IMR-90 (cell line): ENCODE measurements at regions not wholly inside any gene's neighbourhood (a gene's known extent, or its start where the extent isn't known, plus 50 kb on each side); places are given as distances from the start of the nearest gene placed in this dataset.

Experiments used
- ATAC-seq: fragments of 200-7000 bp; cut with Tn5 transposase; 2 replicates; pipeline ENCODE4 v1.9.1; 2020; ENCODE audit warnings: low read depth, mild to moderate bottlenecking, moderate library complexity
- BruUV-seq: library from RNA; stranded (reverse); fragments of 400-500 nt; replicated peaks from 2 replicates; lab custom pipeline; 2021; lab: Mats Ljungman, UMichigan
- CTCF ChIA-PET: fragments of 300-600 bp; formaldehyde crosslinking; extraction: SDS; loops from one replicate; lab custom pipeline; 2021; ENCODE audit warnings: antibody characterized with exemption; lab: Yijun Ruan, JAX
- POLR2A ChIA-PET: fragments of 300-600 bp; sonication (Branson Sonifier 250); formaldehyde crosslinking; loops from one replicate; lab custom pipeline; 2022; ENCODE audit warnings: antibody characterized with exemption; ENCODE audit not compliant: unreplicated experiment; lab: Charles Lee
- DNase-seq: peaks from one replicate; pipeline ENCODE4 v3.0.0; 2013
- H2AFZ ChIP-seq: replicated peaks from 2 replicates; pipeline ENCODE3; 2013; ENCODE audit warnings: low read length, mild to moderate bottlenecking; ENCODE audit not compliant: poor library complexity
- H2AK5ac ChIP-seq: 2 replicates; pipeline ENCODE4 v1.6.1; 2013; ENCODE audit warnings: low read depth, low read length, inconsistent platforms
- H2AK9ac ChIP-seq: replicated peaks from 2 replicates; pipeline ENCODE3; 2013; ENCODE audit warnings: mild to moderate bottlenecking, low read depth, low read length, moderate library complexity; ENCODE audit not compliant: poor library complexity
- H2BK120ac ChIP-seq: 2 replicates; pipeline ENCODE4 v1.6.1; 2013; ENCODE audit warnings: low read depth, low read length, inconsistent platforms
- H2BK15ac ChIP-seq: 3 replicates; pipeline ENCODE4 v1.6.1; 2013; ENCODE audit warnings: low read depth, low read length, inconsistent platforms
- H2BK20ac ChIP-seq: 2 replicates; pipeline ENCODE4 v1.6.1; 2013; ENCODE audit warnings: low read depth, mild to moderate bottlenecking, inconsistent platforms, low read length, moderate library complexity
- H2BK5ac ChIP-seq: 2 replicates; pipeline ENCODE4 v1.6.1; 2013; ENCODE audit warnings: mild to moderate bottlenecking, low read depth, low read length, inconsistent platforms; ENCODE audit not compliant: poor library complexity, severe bottlenecking
- H3K14ac ChIP-seq: replicated peaks from 2 replicates; pipeline ENCODE4 v1.6.1; 2013; ENCODE audit warnings: low read depth, low read length, inconsistent platforms
- H3K18ac ChIP-seq: 2 replicates; pipeline ENCODE4 v1.6.1; 2013; ENCODE audit warnings: low read depth, low read length, control low read depth
- H3K23ac ChIP-seq: 2 replicates; pipeline ENCODE4 v1.6.1; 2013; ENCODE audit warnings: low read depth, low read length, inconsistent platforms
- H3K27ac ChIP-seq: 2 replicates; pipeline ENCODE4 v1.5.1; 2013; ENCODE audit warnings: mild to moderate bottlenecking, control low read depth, low read length; ENCODE audit not compliant: insufficient read depth
- H3K27me3 ChIP-seq: 2 replicates; pipeline ENCODE4 v1.6.1; 2013; ENCODE audit warnings: low read length; ENCODE audit not compliant: control insufficient read depth, insufficient read depth
- H3K36me3 ChIP-seq: 2 replicates; pipeline ENCODE4 v1.6.1; 2013; ENCODE audit warnings: low read length, mixed read lengths; ENCODE audit not compliant: control insufficient read depth, insufficient read depth
- H3K4ac ChIP-seq: 2 replicates; pipeline ENCODE4 v1.6.1; 2013; ENCODE audit warnings: low read depth, low read length, inconsistent platforms
- H3K4me1 ChIP-seq: 2 replicates; pipeline ENCODE4 v1.6.1; 2013; ENCODE audit warnings: low read length, mixed read lengths; ENCODE audit not compliant: control insufficient read depth, insufficient read depth
- H3K4me2 ChIP-seq: 2 replicates; pipeline ENCODE4 v1.6.1; 2013; ENCODE audit warnings: low read depth, mild to moderate bottlenecking, control low read depth, low read length, moderate library complexity
- H3K4me3 ChIP-seq: 2 replicates; pipeline ENCODE4 v1.5.1; 2013; ENCODE audit warnings: low read depth, mild to moderate bottlenecking, control low read depth, low read length, moderate library complexity; ENCODE audit not compliant: insufficient read depth
- H3K56ac ChIP-seq: 2 replicates; pipeline ENCODE4 v1.6.1; 2013; ENCODE audit warnings: low read length, inconsistent platforms; ENCODE audit not compliant: insufficient read depth; ENCODE audit errors: extremely low read depth
- H3K79me1 ChIP-seq, 2 experiments: 2 replicates each; pipeline ENCODE4 v1.6.1; 2013; ENCODE audit warnings: low read length in 2 of 2, inconsistent platforms in 1 of 2, low read depth in 1 of 2
- H3K9ac ChIP-seq: 2 replicates; pipeline ENCODE4 v1.6.1; 2013; ENCODE audit warnings: low read depth, low read length, control low read depth
- H3K9me1 ChIP-seq: 2 replicates; pipeline ENCODE4 v1.6.1; 2013; ENCODE audit warnings: low read length, inconsistent platforms; ENCODE audit not compliant: insufficient read depth
- H3K9me3 ChIP-seq: 2 replicates; pipeline ENCODE4 v1.6.1; 2013; ENCODE audit warnings: low read length; ENCODE audit not compliant: control insufficient read depth, insufficient read depth
- H4K20me1 ChIP-seq: 2 replicates; pipeline ENCODE4 v1.6.1; 2013; ENCODE audit warnings: low read length, inconsistent platforms; ENCODE audit not compliant: insufficient read depth
- H4K5ac ChIP-seq: 2 replicates; pipeline ENCODE4 v1.6.1; 2013; ENCODE audit warnings: mild to moderate bottlenecking, low read depth, low read length, control low read depth
- H4K8ac ChIP-seq, 2 experiments: 2 replicates each; pipeline ENCODE4 v1.6.1; 2013; ENCODE audit warnings: low read depth in 2 of 2, low read length in 2 of 2, control low read depth in 1 of 2, inconsistent platforms in 1 of 2
- H4K91ac ChIP-seq: 2 replicates; pipeline ENCODE4 v1.6.1; 2013; ENCODE audit warnings: low read depth, low read length, inconsistent platforms; ENCODE audit not compliant: insufficient read depth
- BHLHE40 ChIP-seq: fragments of 150-350 bp; IDR thresholded peaks from 2 replicates; pipeline ENCODE4 v1.6.1; 2016; ENCODE audit warnings: mild to moderate bottlenecking, low read depth, low read length
- CEBPB ChIP-seq: IDR thresholded peaks from 2 replicates; pipeline ENCODE4 v1.6.1; 2012; ENCODE audit warnings: low read depth, low read length, improper control_type of control experiment
- CHD1 ChIP-seq: IDR thresholded peaks from 2 replicates; pipeline ENCODE4 v1.6.1; 2012; ENCODE audit warnings: low read depth, low read length, improper control_type of control experiment
- FOS ChIP-seq: fragments of 150-350 bp; IDR thresholded peaks from 2 replicates; pipeline ENCODE4 v1.6.1; 2016; ENCODE audit warnings: low read depth, low read length
- MAFK ChIP-seq: IDR thresholded peaks from 2 replicates; pipeline ENCODE4 v1.6.1; 2012; ENCODE audit warnings: low read depth, low read length, improper control_type of control experiment
- MAZ ChIP-seq: IDR thresholded peaks from 2 replicates; pipeline ENCODE4 v1.6.1; 2012; ENCODE audit warnings: low read depth, mild to moderate bottlenecking, low read length, improper control_type of control experiment, moderate library complexity, borderline replicate concordance
- MXI1 ChIP-seq: IDR thresholded peaks from 2 replicates; pipeline ENCODE4 v1.6.1; 2012; ENCODE audit warnings: low read depth, mild to moderate bottlenecking, low read length, moderate library complexity, borderline replicate concordance
- NFE2L2 ChIP-seq: fragments of 150-350 bp; IDR thresholded peaks from 2 replicates; pipeline ENCODE4 v1.6.1; 2016; ENCODE audit warnings: low read depth, mild to moderate bottlenecking, low read length
- POLR2A ChIP-seq: IDR thresholded peaks from 2 replicates; pipeline ENCODE4 v1.6.1; 2012; ENCODE audit warnings: mild to moderate bottlenecking, low read depth, low read length
- RAD21 ChIP-seq: IDR thresholded peaks from 2 replicates; pipeline ENCODE4 v1.6.1; 2012; ENCODE audit warnings: low read length, improper control_type of control experiment
- RFX5 ChIP-seq: IDR thresholded peaks from 2 replicates; pipeline ENCODE4 v1.8.0; 2012; ENCODE audit warnings: low read depth, mild to moderate bottlenecking, low read length, moderate library complexity
- SMC3 ChIP-seq: fragments of 150-350 bp; IDR thresholded peaks from 2 replicates; pipeline ENCODE4 v1.6.1; 2016; ENCODE audit warnings: low read depth, mild to moderate bottlenecking, antibody characterized with exemption, low read length, moderate library complexity
- dilution Hi-C: fragments of 300-500 bp; cut with HindIII; formaldehyde crosslinking; loops from one replicate; pipeline ENCODE4 v1.14.3; 2018; ENCODE audit warnings: low sequenced_read_pairs; ENCODE audit not compliant: unreplicated experiment
- in situ Hi-C: fragments of 300-500 bp; cut with MboI; formaldehyde crosslinking; loops from 3 replicates; pipeline ENCODE4 v1.14.3; 2019; ENCODE audit warnings: low sequenced_read_pairs, inconsistent platforms, mixed read lengths
- intact Hi-C: fragments of 100-400 bp; cut with micrococcal nuclease; formaldehyde crosslinking; loops from 2 replicates; pipeline ENCODE4 v1.10.0; 2022
- TF ChIP-seq, protein P1 (sequence below): fragments of 150-350 bp; IDR thresholded peaks from 2 replicates; pipeline ENCODE4 v1.6.1; 2016; ENCODE audit warnings: low read depth, mild to moderate bottlenecking, low read length, moderate library complexity, borderline replicate concordance
- TF ChIP-seq, protein P2 (sequence below): fragments of 150-350 bp; IDR thresholded peaks from 2 replicates; pipeline ENCODE4 v1.6.1; 2017; ENCODE audit warnings: mild to moderate bottlenecking, antibody characterized with exemption, low read length, low read depth

DNA sequence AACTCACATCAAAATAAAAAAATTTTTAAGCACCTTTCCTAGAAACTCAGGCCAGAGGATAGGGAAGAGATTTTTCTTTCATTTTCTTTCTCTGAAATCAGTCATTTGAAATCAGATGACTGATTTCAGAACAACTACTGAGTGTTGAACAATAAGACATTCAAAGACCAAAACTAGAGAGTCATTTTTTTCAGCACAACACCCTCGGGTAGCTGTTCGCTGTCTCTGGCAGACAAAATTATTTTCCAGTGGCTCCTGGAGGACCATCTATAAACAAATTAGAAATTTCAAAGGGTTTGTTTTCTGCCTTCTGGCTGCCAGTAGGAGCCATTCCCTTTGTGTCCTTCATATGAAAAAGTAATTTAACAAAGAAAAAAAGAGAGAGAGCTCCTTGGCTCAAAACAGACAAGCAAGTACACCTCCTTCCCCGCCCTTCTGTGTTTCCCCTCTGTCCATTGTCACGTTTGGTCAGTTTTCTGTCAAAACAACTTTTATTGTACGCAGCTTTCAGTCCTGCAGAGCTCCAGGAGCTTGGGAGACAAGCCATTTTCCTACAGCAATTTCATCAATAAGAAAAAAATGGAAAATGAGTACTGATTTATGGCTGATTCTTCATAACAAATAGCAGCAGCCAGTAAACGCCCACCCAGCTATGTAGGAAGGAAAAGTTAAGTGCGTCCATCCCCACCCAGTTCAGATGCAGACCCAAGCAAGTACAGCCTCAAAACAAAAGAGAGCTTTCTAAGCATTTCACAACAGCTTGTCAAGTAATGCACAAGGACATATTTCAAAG lies 405.2 kb downstream of the ZNF608 start (continued):
- TF ChIP-seq CEBPB = no peak

DNA sequence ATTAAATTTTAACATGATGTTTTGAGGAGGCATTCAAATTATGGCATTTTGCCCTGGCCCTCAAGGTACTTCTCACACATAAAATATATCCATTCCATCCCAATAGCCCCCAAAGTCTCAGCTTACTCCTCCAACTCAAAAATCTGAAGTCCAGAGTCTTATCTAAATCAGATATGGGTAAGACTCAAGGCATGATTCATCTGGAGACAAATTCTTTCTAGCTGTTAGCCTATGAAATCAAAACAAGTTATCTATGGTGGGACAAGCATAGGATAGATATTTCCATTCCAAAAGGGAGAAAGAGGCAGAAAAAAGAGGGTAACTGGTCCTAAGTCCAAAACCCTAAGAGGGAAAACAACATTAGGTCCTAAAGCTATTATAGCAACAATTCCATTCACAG lies 408.4 kb downstream of the ZNF608 start:
- POLR2A ChIA-PET = no interaction called here

More for the DNA sequence above, 408.4 kb downstream of the ZNF608 start:
- in situ Hi-C loops (no loop called here), dilution Hi-C loops (no loop called here), intact Hi-C loops (no loop called here)
- Histone ChIP-seq H2BK120ac (no peak overlapping the region), H4K8ac (no peak overlapping the region), H3K27ac (no peak overlapping the region), H4K20me1 (no peaks in the 10 kb centered on the region), H4K5ac (no peak overlapping the region), H3K4me1 (no peaks in the 10 kb centered on the region), H2BK15ac (no peak overlapping the region), H3K4me2 (no peak overlapping the region), H3K27me3 (peaks cover 3% of the 10 kb centered on the region; the same call in 1 of the 2 replicates), H3K4me3 (no peak overlapping the region), H3K9me1 (0 out of 2 replicates have a peak, but pooled peaks cover 3% of the 10 kb centered on the region), H3K4ac (no peak overlapping the region), H3K23ac (no peak overlapping the region), H3K18ac (no peak overlapping the region), H2AK9ac (no peak overlapping the region), H2BK20ac (no peak overlapping the region), H2BK5ac (no peak overlapping the region), H2AK5ac (no peak overlapping the region), H3K56ac (no peak overlapping the region), H3K14ac (no peak overlapping the region), H3K9ac (no peak overlapping the region), H3K36me3 (no peaks in the 10 kb centered on the region), H3K9me3 (no peaks in the 10 kb centered on the region), H3K79me1 (no peaks in the 10 kb centered on the region), H2AFZ (no peak overlapping the region), H4K91ac (no peak overlapping the region)
- CTCF ChIA-PET = no interaction called here
- DNase-seq = peak; percentile 10
- ATAC-seq = no peak
- TF ChIP-seq SMC3 (no peak), NFE2L2 (no peak), MAZ (no peak), FOS (no peak), RAD21 (no peak), CHD1 (no peak), MXI1 (no peak), MAFK (no peak), CEBPB (no peak), RFX5 (no peak), BHLHE40 (no peak), POLR2A (no peak)
- TF ChIP-seq, protein P1, sequence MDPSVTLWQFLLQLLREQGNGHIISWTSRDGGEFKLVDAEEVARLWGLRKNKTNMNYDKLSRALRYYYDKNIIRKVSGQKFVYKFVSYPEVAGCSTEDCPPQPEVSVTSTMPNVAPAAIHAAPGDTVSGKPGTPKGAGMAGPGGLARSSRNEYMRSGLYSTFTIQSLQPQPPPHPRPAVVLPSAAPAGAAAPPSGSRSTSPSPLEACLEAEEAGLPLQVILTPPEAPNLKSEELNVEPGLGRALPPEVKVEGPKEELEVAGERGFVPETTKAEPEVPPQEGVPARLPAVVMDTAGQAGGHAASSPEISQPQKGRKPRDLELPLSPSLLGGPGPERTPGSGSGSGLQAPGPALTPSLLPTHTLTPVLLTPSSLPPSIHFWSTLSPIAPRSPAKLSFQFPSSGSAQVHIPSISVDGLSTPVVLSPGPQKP = no peak
- TF ChIP-seq, protein P2, sequence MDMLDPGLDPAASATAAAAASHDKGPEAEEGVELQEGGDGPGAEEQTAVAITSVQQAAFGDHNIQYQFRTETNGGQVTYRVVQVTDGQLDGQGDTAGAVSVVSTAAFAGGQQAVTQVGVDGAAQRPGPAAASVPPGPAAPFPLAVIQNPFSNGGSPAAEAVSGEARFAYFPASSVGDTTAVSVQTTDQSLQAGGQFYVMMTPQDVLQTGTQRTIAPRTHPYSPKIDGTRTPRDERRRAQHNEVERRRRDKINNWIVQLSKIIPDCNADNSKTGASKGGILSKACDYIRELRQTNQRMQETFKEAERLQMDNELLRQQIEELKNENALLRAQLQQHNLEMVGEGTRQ = no peak
- BruUV-seq = no TSS peak
